ENCODE measurements at regions not wholly inside any gene's neighbourhood (a gene's known extent, or its start where the extent isn't known, plus 50 kb on each side); places are given as distances from the start of the nearest gene placed in this dataset.
"Not testable (repeated sequence)": the region's sequence is repeated elsewhere in the genome, so short reads cannot be mapped to it uniquely, and the experiment has no call there.

DNA sequence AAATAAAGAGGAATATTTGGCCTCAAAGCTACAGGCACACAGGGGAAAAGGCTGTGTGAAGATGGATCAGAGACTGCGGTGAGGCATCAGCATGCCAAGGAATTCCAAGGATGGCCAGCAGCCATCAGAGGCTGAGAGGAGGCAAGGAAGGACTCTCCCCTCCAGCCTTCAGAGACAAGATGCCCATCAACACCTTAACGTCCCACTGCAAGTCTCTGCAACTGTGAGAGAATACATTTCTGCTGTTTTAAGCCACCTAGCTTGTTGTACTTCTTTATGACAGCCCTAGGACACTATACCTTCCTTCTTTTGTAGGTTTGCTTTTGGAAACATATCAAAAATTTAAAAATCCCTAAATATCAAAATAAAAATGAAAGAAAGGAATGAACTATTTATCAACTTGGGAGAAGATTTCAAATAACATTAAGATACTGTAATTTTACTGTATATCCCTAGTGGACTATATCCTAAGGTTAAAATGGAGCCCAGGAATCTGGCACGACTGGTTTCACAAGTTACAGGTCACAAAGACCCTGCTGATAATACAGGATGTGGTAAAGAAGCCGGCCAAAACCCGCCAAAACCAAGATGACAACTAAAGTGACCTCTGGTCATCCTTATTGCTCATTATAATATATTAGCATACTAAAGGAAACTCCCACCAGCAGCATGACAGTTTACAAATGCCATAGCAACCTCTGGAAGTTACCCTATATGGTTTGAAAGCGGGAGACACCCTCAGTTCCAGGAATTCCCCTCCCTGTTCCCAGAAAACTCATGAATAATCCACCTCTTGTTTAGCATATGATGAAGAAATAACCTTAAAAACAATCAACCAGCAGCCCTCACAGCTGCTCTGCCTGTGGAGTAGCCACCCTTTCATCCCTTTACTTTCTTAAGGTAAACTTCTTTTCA lies 185.2 kb downstream of the AVL9 start:
- no peak for DNase-seq (ENCODE audit: low read depth)

DNA sequence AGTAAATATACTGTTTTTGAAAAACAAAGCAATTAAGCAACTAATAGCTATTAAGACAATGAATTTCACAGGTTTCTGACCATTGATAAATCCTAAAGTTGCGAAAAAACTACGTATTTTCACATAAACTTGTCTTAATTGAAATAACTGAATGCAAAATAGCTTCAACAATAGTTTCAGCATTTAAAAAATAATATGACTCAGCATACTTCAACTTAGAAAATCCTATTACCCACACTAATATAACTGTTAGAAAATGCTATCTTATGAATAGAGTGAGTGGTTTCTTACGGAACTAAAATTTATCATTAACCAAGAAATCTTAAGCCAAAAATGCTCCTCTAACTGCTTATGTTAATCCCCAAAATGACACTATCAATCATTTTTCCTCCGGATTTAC lies 183.9 kb downstream of the AVL9 start:
- DNase-seq (ENCODE audit: low read depth), result no peak

DNA sequence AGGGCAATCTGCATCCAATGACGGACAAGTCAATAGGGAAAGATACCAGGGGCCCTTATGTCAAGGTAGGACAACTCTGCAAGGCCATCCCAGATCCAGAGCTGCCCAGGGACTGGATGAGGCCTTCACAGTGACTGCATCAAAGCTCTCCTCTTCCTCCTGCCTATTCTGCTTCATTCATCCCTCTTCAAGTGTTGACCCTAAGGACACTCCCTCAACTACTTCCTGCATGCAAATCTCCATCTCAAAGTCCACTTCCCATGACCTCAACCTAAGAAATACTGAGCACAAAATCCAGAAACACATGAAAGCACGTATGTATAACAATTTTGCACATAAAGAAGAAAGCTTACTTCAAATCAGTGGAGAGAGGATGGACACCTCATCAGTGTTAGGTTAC lies 182.3 kb downstream of the AVL9 start:
- DNase-seq (ENCODE audit: low read depth), result no peak

DNA sequence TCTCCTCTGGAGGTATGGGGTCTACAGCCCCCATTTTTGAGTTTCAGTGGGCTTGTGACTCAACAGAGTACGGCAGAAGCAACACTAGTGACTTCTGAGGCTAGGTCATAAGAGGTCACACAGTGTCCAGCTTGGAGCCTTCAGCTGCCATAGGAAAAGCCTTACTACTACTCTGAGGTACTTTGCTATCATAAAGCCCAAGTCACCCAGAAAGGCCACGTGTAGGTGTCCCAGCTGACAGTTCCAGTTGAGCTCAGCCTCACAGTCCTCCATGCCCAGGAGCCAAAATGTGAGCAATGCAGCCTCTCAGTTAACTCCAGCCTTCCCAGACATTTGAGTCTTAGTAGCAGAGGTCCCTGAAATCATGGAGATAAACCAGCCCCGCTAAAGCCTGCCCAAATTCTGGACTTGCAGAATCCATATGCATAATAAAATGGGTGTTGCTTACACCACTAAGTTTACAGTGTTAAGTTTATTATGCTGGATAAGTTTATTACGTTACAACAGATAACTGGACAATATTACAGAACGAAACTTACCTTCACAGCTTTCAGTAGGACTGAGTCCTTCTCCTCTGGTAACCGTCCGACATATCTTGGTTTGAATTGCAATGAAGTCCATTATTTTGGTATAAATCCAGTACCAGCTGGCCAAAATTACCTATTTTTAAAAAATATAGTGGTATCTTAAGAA lies 181.1 kb downstream of the AVL9 start:
- DNase-seq (ENCODE audit: low read depth), result no peak

DNA sequence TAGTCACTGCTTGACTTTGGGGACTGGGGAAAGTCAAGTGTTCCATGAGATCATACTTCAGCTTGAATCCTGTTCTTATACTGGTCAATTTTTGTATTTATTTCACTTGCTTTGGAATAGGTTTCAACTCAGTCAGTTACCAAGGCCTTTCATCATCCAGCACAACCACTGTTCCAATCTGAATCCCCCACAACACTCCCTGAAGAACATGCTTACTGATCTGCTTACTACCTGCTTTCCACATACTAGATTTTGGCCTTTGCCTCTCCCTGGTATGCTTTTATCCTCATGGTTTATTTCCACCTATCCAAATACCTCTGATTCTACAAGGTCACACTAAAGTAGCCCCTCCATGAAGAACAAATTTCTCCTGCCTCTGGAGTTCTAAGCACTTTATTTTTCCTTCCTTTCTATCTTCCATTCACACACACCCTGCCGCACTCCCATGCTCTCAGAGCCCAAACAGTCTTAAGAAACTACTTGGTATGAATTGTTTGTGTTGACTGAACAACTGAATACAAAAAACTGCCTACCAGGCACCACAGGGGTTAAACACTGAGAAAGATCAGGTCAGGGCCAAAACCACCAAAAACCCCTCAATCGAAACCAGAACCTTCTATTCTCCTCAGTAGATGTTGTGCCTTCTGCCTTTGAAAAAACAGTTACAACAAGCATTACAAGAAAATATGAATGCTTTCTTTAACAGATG lies 178.1 kb downstream of the AVL9 start:
- DNase-seq (ENCODE audit: low read depth), result no peak

GRCh38 chr7:32670110-32671025 lies 175.1 kb downstream of the AVL9 start:
- no peak for DNase-seq (ENCODE audit: low read depth)

DNA sequence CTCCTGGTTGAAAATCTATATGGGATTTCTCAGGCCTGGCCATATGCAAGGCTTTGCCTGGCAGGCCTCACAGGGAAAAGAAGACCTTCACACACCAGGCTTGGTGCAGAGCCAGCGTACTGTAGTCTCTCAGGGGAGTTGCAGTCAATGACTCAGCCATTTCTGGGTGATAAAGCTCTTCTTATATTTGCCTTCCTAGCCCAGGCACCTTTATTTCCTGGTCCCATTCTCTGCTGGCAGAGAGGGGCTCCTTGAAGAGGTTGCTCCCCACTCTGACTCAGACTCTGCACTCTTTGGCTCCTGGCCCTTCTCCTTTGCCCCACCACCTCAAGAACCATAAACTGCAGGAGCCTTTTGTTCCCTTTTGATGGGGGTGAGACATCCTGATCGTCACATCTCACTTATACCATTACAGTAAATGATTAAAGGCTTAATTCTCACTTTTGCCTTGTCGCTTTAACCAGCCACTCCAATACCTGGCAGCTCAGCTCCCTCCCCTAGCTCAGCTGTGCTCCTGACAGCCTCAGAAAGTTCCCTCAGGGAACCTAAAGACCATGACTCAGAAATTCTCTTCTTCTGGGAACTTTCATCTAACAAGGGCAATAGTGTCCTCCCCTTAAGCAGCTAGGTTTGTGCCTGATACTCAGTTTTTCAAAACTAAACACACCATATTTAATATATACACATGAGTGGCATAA lies 174.0 kb downstream of the AVL9 start:
- not testable (repeated sequence) for DNase-seq (ENCODE audit: low read depth)

GRCh38 chr7:32668387-32669097 lies 173.3 kb downstream of the AVL9 start:
- not testable (repeated sequence) for DNase-seq (ENCODE audit: low read depth)

DNA sequence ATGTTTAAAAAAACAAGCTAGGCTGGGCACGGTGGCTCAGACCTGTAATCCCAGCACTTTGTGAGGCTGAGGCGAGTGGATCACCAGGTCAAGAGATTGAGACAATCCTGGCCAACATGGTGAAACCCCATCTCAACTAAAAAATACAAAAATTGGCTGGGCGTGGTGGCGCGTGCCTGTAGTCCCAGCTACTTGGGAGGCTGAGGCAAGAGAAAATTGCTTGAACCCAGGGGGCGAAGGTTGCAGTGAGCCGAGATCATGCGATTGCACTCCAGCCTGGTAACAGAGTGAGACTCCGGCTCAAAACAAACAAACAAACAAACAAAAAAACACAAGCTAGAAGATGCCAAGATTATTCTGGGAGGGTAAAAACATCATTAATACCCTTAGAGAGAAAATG lies 172.3 kb downstream of the AVL9 start:
- DNase-seq (ENCODE audit: low read depth), result not testable (repeated sequence)

DNA sequence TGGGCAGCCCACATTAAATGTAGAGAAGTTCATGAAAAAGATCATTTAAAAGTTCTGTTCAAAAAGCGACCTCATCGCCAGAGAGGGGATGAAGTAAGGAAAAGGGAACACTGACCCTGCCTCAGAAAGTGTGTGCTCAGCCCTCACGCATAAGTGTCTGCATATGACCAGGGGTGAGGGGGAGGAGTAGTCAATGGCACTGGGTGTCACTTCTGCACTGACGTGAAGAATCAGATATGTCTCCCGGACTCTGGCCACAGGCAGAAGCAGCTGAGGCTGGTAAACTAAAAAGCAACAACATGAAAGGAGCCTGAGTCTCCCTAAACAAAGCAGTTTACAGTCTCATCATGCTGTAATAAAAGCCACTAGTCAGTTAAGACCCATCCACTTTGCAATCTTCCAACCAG lies 168.5 kb downstream of the AVL9 start:
- not testable (repeated sequence) for DNase-seq (ENCODE audit: low read depth)

- DNase-seq (ENCODE audit: low read depth), result not testable (repeated sequence)
These were observed 167.2 kb downstream of the AVL9 start for GRCh38 chr7:32662509-32662908.

- no peak for DNase-seq (ENCODE audit: low read depth)
These were observed 166.6 kb downstream of the AVL9 start for GRCh38 chr7:32661929-32662328.

GRCh38 chr7:32661501-32661900 lies 166.2 kb downstream of the AVL9 start:
- no peak for DNase-seq (ENCODE audit: low read depth)

- no peak for DNase-seq (ENCODE audit: low read depth)
These were observed 165.6 kb downstream of the AVL9 start for GRCh38 chr7:32660936-32661335.

GRCh38 chr7:32659853-32660252 lies 164.6 kb downstream of the AVL9 start:
- no peak for DNase-seq (ENCODE audit: low read depth)

GRCh38 chr7:32658467-32658869 lies 163.2 kb downstream of the AVL9 start:
- no peak for DNase-seq (ENCODE audit: low read depth)

GRCh38 chr7:32658034-32658433 lies 162.7 kb downstream of the AVL9 start:
- no peak for DNase-seq (ENCODE audit: low read depth)

DNA sequence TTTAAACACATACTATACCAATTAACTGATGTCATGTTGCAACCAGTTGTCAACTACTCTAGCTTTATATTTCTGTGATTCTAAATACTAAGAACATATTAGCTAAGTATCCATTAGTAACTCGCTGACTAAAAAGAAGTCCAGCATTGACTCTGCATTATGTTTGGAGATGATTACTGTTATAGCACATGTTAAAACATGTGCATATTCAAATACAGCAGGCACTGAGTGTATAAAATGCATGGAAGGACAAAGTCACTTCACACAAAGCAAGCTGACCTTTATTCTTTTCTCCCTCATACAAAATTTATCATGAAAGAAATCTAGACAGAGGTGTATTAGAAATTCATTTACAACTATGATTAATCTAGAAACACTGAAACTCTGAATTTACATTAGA lies 159.3 kb downstream of the AVL9 start:
- DNase-seq (ENCODE audit: low read depth), result not testable (repeated sequence)

DNA sequence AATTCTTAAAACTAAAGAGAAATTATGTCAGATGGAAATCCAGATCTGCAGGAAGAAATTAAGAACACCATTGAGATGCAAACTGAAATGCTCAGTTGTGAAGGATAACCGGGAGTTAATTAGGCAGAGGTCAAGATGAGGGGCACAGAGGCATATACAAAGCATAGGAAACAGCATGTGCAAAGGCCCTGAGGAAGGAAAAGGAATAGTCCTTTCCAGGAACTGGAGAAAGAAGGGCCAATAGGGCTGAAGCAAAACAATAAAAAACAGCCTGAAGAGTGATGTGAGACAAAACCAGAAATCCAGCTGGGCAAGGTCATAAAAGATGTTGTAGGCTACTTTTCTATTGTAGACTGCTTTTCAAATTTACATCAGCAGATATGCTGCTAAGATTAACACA lies 155.1 kb downstream of the AVL9 start:
- DNase-seq (ENCODE audit: low read depth), result not testable (repeated sequence)

DNA sequence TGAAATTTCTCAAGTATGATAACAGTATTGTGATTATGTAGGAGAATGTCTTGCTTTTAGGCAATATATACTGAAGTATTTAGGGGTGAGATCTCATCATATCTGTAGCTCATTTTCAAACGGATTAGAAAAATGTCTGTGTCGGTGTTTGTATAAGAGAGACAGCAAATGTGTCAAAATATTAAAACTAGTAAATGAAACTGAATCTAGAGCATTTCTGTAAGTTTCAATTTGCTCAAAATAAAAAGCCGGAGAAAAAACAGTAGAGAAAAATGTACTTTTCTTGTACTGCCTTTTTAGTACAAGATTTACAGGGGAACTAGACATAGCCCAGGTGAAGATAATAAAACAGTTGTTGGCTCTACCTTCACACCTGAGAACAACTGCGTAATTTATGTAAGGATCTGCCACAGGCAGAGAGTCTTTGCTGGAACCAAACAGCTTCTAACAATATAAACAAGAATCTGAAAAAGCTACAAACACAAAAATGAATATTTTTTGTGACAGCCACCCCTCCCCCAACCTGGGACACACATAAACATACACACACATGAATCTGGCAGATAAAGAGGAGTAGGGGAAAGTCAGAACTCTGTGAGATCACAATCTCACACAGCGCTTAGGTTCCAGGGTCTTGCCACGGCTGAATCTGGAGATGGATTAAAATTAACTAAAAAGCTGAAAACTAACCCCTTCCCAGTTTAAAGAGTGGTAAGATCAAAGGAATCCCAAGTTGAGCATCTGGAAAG lies 153.3 kb downstream of the AVL9 start:
- no peak for DNase-seq (ENCODE audit: low read depth)
